Trophoblast cell (in vitro differentiated cells and primary cell): ENCODE measurements at regions not wholly inside any gene's neighbourhood (a gene's known extent, or its start where the extent isn't known, plus 50 kb on each side); places are given as distances from the start of the nearest gene placed in this dataset.
A peak's percentile ranks its signal among the peaks of the same experiment; 100 is the strongest.

Experiments used
- DNase-seq, 2 donors: peaks; one replicate each; pipeline ENCODE4 v3.0.0-alpha.2; 2016
- H2AFZ ChIP-seq: 2 replicates; pipeline ENCODE4 v1.6.1; 2013; ENCODE audit warnings: low read length, moderate library complexity, mild to moderate bottlenecking; ENCODE audit not compliant: insufficient read depth, poor library complexity
- H2AK5ac ChIP-seq: 2 replicates; pipeline ENCODE4 v1.6.1; 2013; ENCODE audit warnings: mild to moderate bottlenecking, low read length
- H2BK120ac ChIP-seq: 2 replicates; pipeline ENCODE4 v1.6.1; 2013; ENCODE audit warnings: low read length, mild to moderate bottlenecking, moderate library complexity; ENCODE audit not compliant: insufficient read depth, poor library complexity
- H2BK12ac ChIP-seq: 2 replicates; pipeline ENCODE4 v1.6.1; 2013; ENCODE audit warnings: mild to moderate bottlenecking, low read length, moderate library complexity
- H2BK5ac ChIP-seq: 2 replicates; pipeline ENCODE4 v1.6.1; 2013; ENCODE audit warnings: low read length, low read depth, moderate library complexity, mild to moderate bottlenecking; ENCODE audit not compliant: poor library complexity
- H3K14ac ChIP-seq: 2 replicates; pipeline ENCODE4 v1.6.1; 2013; ENCODE audit warnings: mild to moderate bottlenecking, low read length
- H3K18ac ChIP-seq: 2 replicates; pipeline ENCODE4 v1.6.1; 2013; ENCODE audit warnings: mild to moderate bottlenecking, low read length
- H3K23ac ChIP-seq: 2 replicates; pipeline ENCODE4 v1.6.1; 2013; ENCODE audit warnings: low read length
- H3K27ac ChIP-seq: 2 replicates; pipeline ENCODE4 v1.5.1; 2013; ENCODE audit warnings: low read depth, mild to moderate bottlenecking, inconsistent platforms, low read length, moderate library complexity
- H3K27me3 ChIP-seq: 2 replicates; pipeline ENCODE4 v1.6.1; 2013; ENCODE audit warnings: inconsistent platforms, mild to moderate bottlenecking, low read length, moderate library complexity; ENCODE audit not compliant: insufficient read depth
- H3K36me3 ChIP-seq, 2 experiments: 1 replicate in 1 of 2; 2 replicates in 1 of 2; pipeline ENCODE4 v1.6.1; 2013; ENCODE audit warnings: low read length in 2 of 2, mild to moderate bottlenecking in 2 of 2, moderate library complexity in 1 of 2; ENCODE audit not compliant: insufficient read depth in 2 of 2, control insufficient read depth in 1 of 2
- H3K4ac ChIP-seq: 2 replicates; pipeline ENCODE4 v1.6.1; 2013; ENCODE audit warnings: low read depth, mild to moderate bottlenecking, low read length, moderate library complexity
- H3K4me1 ChIP-seq, 2 experiments: 1 replicate in 1 of 2; 2 replicates in 1 of 2; pipeline ENCODE4 v1.6.1; 2013; ENCODE audit warnings: low read length in 2 of 2, mild to moderate bottlenecking in 2 of 2, moderate library complexity in 1 of 2; ENCODE audit not compliant: insufficient read depth in 2 of 2, control insufficient read depth in 1 of 2
- H3K4me2 ChIP-seq: 2 replicates; pipeline ENCODE4 v1.6.1; 2013; ENCODE audit warnings: inconsistent platforms, mild to moderate bottlenecking, low read length, moderate library complexity
- H3K4me3 ChIP-seq: 2 replicates; pipeline ENCODE4 v1.5.1; 2013; ENCODE audit warnings: mild to moderate bottlenecking, low read depth, low read length, inconsistent platforms
- H3K79me1 ChIP-seq: one replicate; pipeline ENCODE4 v1.6.1; 2013; ENCODE audit warnings: low read length
- H3K79me2 ChIP-seq: 2 replicates; pipeline ENCODE4 v1.6.1; 2013; ENCODE audit warnings: low read length, mild to moderate bottlenecking; ENCODE audit not compliant: control insufficient read depth, insufficient read depth, poor library complexity
- H3K9ac ChIP-seq: 2 replicates; pipeline ENCODE4 v1.6.1; 2013; ENCODE audit warnings: mild to moderate bottlenecking, low read length
- H3K9me3 ChIP-seq: 2 replicates; pipeline ENCODE4 v1.6.1; 2013; ENCODE audit warnings: low read depth, mild to moderate bottlenecking, control low read depth, inconsistent platforms, low read length; ENCODE audit not compliant: insufficient read depth
- H4K12ac ChIP-seq: 2 replicates; pipeline ENCODE4 v1.6.1; 2013; ENCODE audit warnings: low read depth, mild to moderate bottlenecking, low read length, moderate library complexity
- H4K8ac ChIP-seq: 2 replicates; pipeline ENCODE4 v1.6.1; 2013; ENCODE audit warnings: low read depth, mild to moderate bottlenecking, low read length, moderate library complexity
- H4K91ac ChIP-seq: one replicate; pipeline ENCODE4 v1.6.1; 2013; ENCODE audit warnings: low read depth, mild to moderate bottlenecking, low read length, moderate library complexity
- WGBS: extraction: QIAGEN DNeasy Blood & Tissue Kit; methylation state at CpG from one replicate; pipeline ENCODE4 v1.1.7; 2013; ENCODE audit warnings: missing lambda C conversion rate; ENCODE audit not compliant: insufficient read length, insufficient coverage; ENCODE audit errors: extremely low coverage; 5-methylcytosine and 5-hydroxymethylcytosine counted together

DNA sequence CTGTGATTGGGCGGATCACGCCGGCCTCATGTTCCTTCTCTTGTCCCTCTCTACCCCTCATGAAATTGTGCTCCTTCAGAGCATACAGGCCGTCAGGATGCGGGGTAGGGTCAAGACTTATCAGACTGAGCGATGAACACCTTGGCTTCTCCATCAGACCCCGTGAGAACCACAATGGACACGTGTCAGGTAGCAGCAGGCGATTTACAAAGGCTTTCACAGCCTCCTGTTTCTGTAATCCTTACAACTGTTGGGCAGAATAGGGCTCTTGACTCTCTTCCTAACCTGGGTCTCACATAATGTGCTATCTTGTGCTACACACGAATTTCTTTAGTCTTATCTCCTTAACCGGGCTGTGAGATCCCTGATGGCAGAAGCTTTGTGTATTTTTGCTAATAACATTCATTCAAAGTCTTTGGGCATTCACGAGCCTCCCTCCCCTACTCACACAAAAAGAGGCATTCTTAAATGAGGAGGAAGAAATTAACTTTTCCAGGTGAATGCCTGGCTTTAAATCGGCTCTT is 122.9 kb upstream of the SLC22A23 start:
- no CpG with 5 or more reads among the region's 13 CpGs for WGBS
- no peak overlapping the region for H3K27ac ChIP-seq
- no peak overlapping the region for H2BK120ac ChIP-seq
- H3K23ac ChIP-seq: no peak overlapping the region
- peak overlapping the region; percentile 5 for H2BK12ac ChIP-seq
- H3K4me1 ChIP-seq: no peaks in the 10 kb centered on the region
- H3K4ac ChIP-seq: no peak overlapping the region
- H3K27me3 ChIP-seq: no peaks in the 10 kb centered on the region
- H4K91ac ChIP-seq: no peak overlapping the region
- no peak overlapping the region for H3K9ac ChIP-seq
- no peak overlapping the region for H3K4me2 ChIP-seq
- no peak overlapping the region for H4K8ac ChIP-seq
- no peak overlapping the region for H3K4me3 ChIP-seq
- H2AK5ac ChIP-seq: no peak overlapping the region
- H3K79me1 ChIP-seq: no peaks in the 10 kb centered on the region
- no peak overlapping the region for H2AFZ ChIP-seq
- no peak overlapping the region for H2BK5ac ChIP-seq
- no peaks in the 10 kb centered on the region for H3K79me2 ChIP-seq
- no peak overlapping the region for H4K12ac ChIP-seq
- no peak overlapping the region for H3K14ac ChIP-seq
- no peak overlapping the region for H3K18ac ChIP-seq
- no peaks in the 10 kb centered on the region for H3K9me3 ChIP-seq
- H3K36me3 ChIP-seq: no peaks in the 10 kb centered on the region
- DNase-seq: no peak

DNA sequence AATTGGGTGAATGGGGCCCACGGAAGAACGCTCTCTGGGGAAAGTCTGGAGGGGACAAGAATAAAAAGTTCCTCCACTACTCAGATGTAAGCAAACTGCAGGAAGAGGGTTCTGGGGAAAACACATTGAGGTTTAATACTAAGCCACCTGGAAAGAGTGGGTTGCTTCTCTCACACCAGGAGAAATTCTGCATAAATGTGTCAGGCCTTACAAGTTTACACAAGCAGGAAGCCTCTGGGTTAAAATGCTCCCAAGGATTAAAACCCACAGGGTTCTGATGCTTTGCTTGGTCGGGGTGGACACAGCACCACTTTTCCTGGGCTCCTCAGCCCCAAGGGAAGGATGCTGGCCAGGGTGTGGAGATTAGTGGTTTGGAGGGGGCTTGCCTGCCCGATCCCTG is 122.1 kb upstream of the SLC22A23 start:
- Histone ChIP-seq H3K79me1 (no peaks in the 10 kb centered on the region), H4K12ac (no peak overlapping the region), H3K79me2 (no peaks in the 10 kb centered on the region), H4K91ac (no peak overlapping the region), H3K4me2 (no peak overlapping the region), H4K8ac (no peak overlapping the region), H2BK120ac (no peak overlapping the region), H3K9me3 (no peaks in the 10 kb centered on the region), H3K14ac (no peak overlapping the region), H3K9ac (no peak overlapping the region), H2BK12ac (no peak overlapping the region), H3K18ac (no peak overlapping the region), H3K36me3 (no peaks in the 10 kb centered on the region), H3K4me1 (no peaks in the 10 kb centered on the region), H3K27ac (no peak overlapping the region), H3K23ac (no peak overlapping the region), H2BK5ac (no peak overlapping the region), H2AK5ac (no peak overlapping the region), H3K4ac (no peak overlapping the region), H3K27me3 (no peaks in the 10 kb centered on the region), H3K4me3 (no peak overlapping the region), H2AFZ (no peak overlapping the region)
- no CpG with 5 or more reads among the region's 4 CpGs for WGBS
- DNase-seq: no peak

DNA sequence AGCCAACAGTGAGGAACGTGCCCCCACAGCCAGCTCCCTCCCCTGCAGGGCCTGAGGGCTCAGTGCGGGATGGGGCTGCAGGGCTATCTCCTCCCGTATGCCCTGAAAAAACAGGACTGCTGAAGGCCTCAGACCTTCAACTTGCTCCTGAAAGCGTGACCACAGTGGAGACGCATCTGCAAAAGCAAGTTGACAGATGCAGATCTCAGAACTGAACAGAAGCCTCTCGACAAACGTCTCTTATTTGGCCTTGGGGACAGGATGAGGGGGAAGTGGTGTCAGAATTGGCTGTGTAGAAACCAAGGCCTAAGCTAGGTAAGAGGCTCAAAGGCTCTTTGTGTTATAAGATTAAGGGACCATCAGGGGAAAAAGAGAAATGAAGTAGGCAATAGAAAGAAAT is 120.7 kb upstream of the SLC22A23 start:
- no peaks in the 10 kb centered on the region for H3K9me3 ChIP-seq
- no peak overlapping the region for H2AK5ac ChIP-seq
- H3K4ac ChIP-seq: no peak overlapping the region
- no peak overlapping the region for H2AFZ ChIP-seq
- H2BK120ac ChIP-seq: no peak overlapping the region
- DNase-seq: no peak
- H3K27me3 ChIP-seq: no peaks in the 10 kb centered on the region
- H3K36me3 ChIP-seq: no peaks in the 10 kb centered on the region
- no CpG with 5 or more reads among the region's 7 CpGs for WGBS
- H3K4me2 ChIP-seq: no peak overlapping the region
- no peak overlapping the region for H4K12ac ChIP-seq
- no peak overlapping the region for H3K14ac ChIP-seq
- no peak overlapping the region for H3K23ac ChIP-seq
- H2BK12ac ChIP-seq: no peak overlapping the region
- H4K91ac ChIP-seq: no peak overlapping the region
- H3K27ac ChIP-seq: no peak overlapping the region
- H3K4me1 ChIP-seq: no peaks in the 10 kb centered on the region
- H2BK5ac ChIP-seq: no peak overlapping the region
- H3K79me1 ChIP-seq: no peaks in the 10 kb centered on the region
- no peak overlapping the region for H4K8ac ChIP-seq
- H3K79me2 ChIP-seq: no peaks in the 10 kb centered on the region
- H3K4me3 ChIP-seq: no peak overlapping the region
- H3K18ac ChIP-seq: no peak overlapping the region
- H3K9ac ChIP-seq: no peak overlapping the region

DNA sequence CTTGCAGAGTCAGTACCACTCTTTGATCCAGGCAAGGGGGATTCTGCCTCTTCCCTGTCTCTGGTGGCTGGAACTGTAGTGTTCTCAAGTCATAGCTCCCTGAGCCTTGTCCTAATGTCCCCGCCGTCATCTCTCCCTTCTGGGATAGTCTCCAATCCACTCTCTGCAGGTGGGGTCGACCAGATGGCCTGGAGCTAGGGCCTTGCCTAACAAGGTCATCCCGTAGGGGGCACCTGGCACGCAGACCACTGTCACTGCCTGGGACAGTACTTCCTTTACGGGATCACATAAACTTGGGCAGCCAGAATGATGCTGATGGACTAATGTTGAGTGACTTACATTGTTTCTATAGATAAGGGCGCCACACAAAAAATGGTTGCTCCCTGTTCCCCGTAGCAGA is 118.9 kb upstream of the SLC22A23 start:
- DNase-seq: no peak
- no peak overlapping the region for H2AFZ ChIP-seq
- no peak overlapping the region for H3K23ac ChIP-seq
- H3K27me3 ChIP-seq: no peaks in the 10 kb centered on the region
- peaks cover 6% of the 10 kb centered on the region for H3K79me1 ChIP-seq
- H3K79me2 ChIP-seq: no peaks in the 10 kb centered on the region
- peaks cover 14 to 16% of the 10 kb centered on the region in 2 experiments for H3K4me1 ChIP-seq
- H3K9ac ChIP-seq: no peak overlapping the region
- H3K18ac ChIP-seq: no peak overlapping the region
- H2BK120ac ChIP-seq: no peak overlapping the region
- no peak overlapping the region for H4K91ac ChIP-seq
- H2AK5ac ChIP-seq: no peak overlapping the region
- WGBS: no CpG with 5 or more reads among the region's 8 CpGs
- no peak overlapping the region for H3K14ac ChIP-seq
- no peak overlapping the region for H2BK12ac ChIP-seq
- no peak overlapping the region for H2BK5ac ChIP-seq
- no peak overlapping the region for H4K8ac ChIP-seq
- no peaks in the 10 kb centered on the region for H3K36me3 ChIP-seq
- no peak overlapping the region for H4K12ac ChIP-seq
- no peaks in the 10 kb centered on the region for H3K9me3 ChIP-seq
- no peak overlapping the region for H3K4me2 ChIP-seq
- no peak overlapping the region for H3K4me3 ChIP-seq
- no peak overlapping the region for H3K27ac ChIP-seq
- no peak overlapping the region for H3K4ac ChIP-seq
